Keratinocyte (primary cell): ENCODE measurements at regions not wholly inside any gene's neighbourhood (a gene's known extent, or its start where the extent isn't known, plus 50 kb on each side); places are given as distances from the start of the nearest gene placed in this dataset.

Source experiments
- DNase-seq: peaks from one replicate; pipeline ENCODE4 v3.0.0-alpha.2; 2011; ENCODE audit warnings: low read depth, missing footprints, low spot score
- FAIRE-seq: peaks from 2 replicates; lab custom pipeline; 2011; peaks lifted over from hg19 to GRCh38; lab: Jason Lieb, UNC
- H2AFZ ChIP-seq: 2 replicates; pipeline ENCODE4 v1.6.0; 2012; ENCODE audit warnings: low read length, control low read depth, inconsistent platforms; ENCODE audit not compliant: control insufficient read depth
- H3K27ac ChIP-seq: 2 replicates; pipeline ENCODE4 v1.5.1; 2011; ENCODE audit warnings: low read length; ENCODE audit not compliant: control insufficient read depth, insufficient read depth
- H3K27me3 ChIP-seq: 3 replicates; pipeline ENCODE4 v1.6.0; 2011; ENCODE audit warnings: low read length; ENCODE audit not compliant: control insufficient read depth, insufficient read depth; ENCODE audit errors: extremely low read depth
- H3K36me3 ChIP-seq, 2 experiments: 2 replicates in 1 of 2; 3 replicates in 1 of 2; pipeline ENCODE4 v1.5.1; 2011; ENCODE audit warnings: low read length in 2 of 2, mild to moderate bottlenecking in 1 of 2; ENCODE audit not compliant: control insufficient read depth in 2 of 2, insufficient read depth in 2 of 2; ENCODE audit errors: extremely low read depth in 1 of 2
- H3K4me1 ChIP-seq: 3 replicates; pipeline ENCODE4 v1.5.1; 2011; ENCODE audit warnings: low read length; ENCODE audit not compliant: control insufficient read depth, insufficient read depth; ENCODE audit errors: extremely low read depth
- H3K4me2 ChIP-seq: 3 replicates; pipeline ENCODE4 v1.6.0; 2011; ENCODE audit warnings: low read depth, low read length; ENCODE audit not compliant: control insufficient read depth, insufficient read depth; ENCODE audit errors: extremely low read depth
- H3K4me3 ChIP-seq, 3 experiments: fragments of 200-600 bp in 1 of 3; sonication (generic) in 1 of 3; 2 replicates in 2 of 3; 3 replicates in 1 of 3; pipeline ENCODE4 v1.5.1; 2011 to 2016; ENCODE audit warnings: low read length in 3 of 3, mild to moderate bottlenecking in 3 of 3, control low read depth in 2 of 3, inconsistent platforms in 1 of 3, low read depth in 1 of 3, mixed read lengths in 1 of 3, mixed run types in 1 of 3, moderate library complexity in 1 of 3; ENCODE audit not compliant: control insufficient read depth in 2 of 3, insufficient read depth in 2 of 3; ENCODE audit errors: extremely low read depth in 1 of 3
- H3K79me2 ChIP-seq: 2 replicates; pipeline ENCODE4 v1.6.0; 2012; ENCODE audit warnings: low read length; ENCODE audit not compliant: control insufficient read depth, insufficient read depth
- H3K9ac ChIP-seq: 3 replicates; pipeline ENCODE4 v1.6.0; 2011; ENCODE audit warnings: low read length; ENCODE audit not compliant: control insufficient read depth, insufficient read depth; ENCODE audit errors: extremely low read depth
- H3K9me1 ChIP-seq: 3 replicates; pipeline ENCODE4 v1.6.0; 2011; ENCODE audit warnings: low read length; ENCODE audit not compliant: control insufficient read depth, insufficient read depth; ENCODE audit errors: extremely low read depth
- H3K9me3 ChIP-seq: 2 replicates; pipeline ENCODE4 v1.5.1; 2012; ENCODE audit warnings: low read depth, low read length; ENCODE audit not compliant: control insufficient read depth
- H4K20me1 ChIP-seq: 3 replicates; pipeline ENCODE4 v1.6.0; 2011; ENCODE audit warnings: low read length; ENCODE audit not compliant: control insufficient read depth, insufficient read depth; ENCODE audit errors: extremely low read depth
- EZH2 ChIP-seq: IDR thresholded peaks from one replicate; pipeline ENCODE4 v1.6.1; 2012; ENCODE audit warnings: inconsistent platforms, mild to moderate bottlenecking, low read length, moderate library complexity
- dilution Hi-C: fragments of 300-500 bp; cut with MboI; formaldehyde crosslinking; loops from one replicate; pipeline ENCODE4 v1.7.0; 2020; ENCODE audit warnings: low sequenced_read_pairs; ENCODE audit not compliant: extremely low pct_ligation_motif_present
- TF ChIP-seq, protein P1 (sequence below), 3 experiments: IDR thresholded peaks in 1 of 3; conservative IDR thresholded peaks in 1 of 3; optimal IDR thresholded peaks in 1 of 3; 2 replicates in 2 of 3; 3 replicates in 1 of 3; pipeline versions ENCODE3 to v1.5.1; 2011; ENCODE audit warnings: low read length in 3 of 3, mild to moderate bottlenecking in 3 of 3, moderate library complexity in 2 of 3, control low read depth in 1 of 3, inconsistent platforms in 1 of 3; ENCODE audit not compliant: insufficient read depth in 2 of 3; ENCODE audit errors: extremely low read depth in 1 of 3

DNA sequence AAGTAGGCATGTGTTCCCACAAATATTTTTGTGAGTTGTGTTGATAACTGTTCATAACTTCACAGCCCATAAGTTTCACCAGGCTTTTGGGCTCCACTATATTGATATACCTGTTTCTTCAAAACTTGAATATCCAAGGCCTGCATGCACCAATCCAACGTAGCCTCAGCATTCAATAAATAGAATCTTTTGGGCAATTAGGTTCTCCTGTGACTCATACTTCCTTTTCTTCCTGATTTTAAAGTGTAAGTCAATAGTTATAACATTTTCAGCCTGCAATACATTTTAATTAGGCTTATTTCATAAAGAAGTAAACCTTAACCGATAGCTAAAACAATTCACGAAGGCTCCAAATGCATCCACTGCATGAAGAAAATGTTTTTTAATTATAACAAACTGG, 97.8 kb upstream of the SPRED1 start:
- DNase-seq (no peak), FAIRE-seq (no peak)
- H3K9me1 ChIP-seq = no peaks in the 10 kb centered on the region
- H3K9me3 ChIP-seq = no peaks in the 10 kb centered on the region
- H3K27me3 ChIP-seq = no peaks in the 10 kb centered on the region
- no peaks in the 10 kb centered on the region for H4K20me1 ChIP-seq
- no peak overlapping the region for H3K27ac ChIP-seq
- dilution Hi-C loops = no loop called here
- no peaks in the 10 kb centered on the region for H3K36me3 ChIP-seq
- no peaks in the 10 kb centered on the region for H3K4me1 ChIP-seq
- TF ChIP-seq EZH2 = no peak
- TF ChIP-seq, protein P1, sequence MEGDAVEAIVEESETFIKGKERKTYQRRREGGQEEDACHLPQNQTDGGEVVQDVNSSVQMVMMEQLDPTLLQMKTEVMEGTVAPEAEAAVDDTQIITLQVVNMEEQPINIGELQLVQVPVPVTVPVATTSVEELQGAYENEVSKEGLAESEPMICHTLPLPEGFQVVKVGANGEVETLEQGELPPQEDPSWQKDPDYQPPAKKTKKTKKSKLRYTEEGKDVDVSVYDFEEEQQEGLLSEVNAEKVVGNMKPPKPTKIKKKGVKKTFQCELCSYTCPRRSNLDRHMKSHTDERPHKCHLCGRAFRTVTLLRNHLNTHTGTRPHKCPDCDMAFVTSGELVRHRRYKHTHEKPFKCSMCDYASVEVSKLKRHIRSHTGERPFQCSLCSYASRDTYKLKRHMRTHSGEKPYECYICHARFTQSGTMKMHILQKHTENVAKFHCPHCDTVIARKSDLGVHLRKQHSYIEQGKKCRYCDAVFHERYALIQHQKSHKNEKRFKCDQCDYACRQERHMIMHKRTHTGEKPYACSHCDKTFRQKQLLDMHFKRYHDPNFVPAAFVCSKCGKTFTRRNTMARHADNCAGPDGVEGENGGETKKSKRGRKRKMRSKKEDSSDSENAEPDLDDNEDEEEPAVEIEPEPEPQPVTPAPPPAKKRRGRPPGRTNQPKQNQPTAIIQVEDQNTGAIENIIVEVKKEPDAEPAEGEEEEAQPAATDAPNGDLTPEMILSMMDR (optimal IDR thresholded peaks at IDR 0.05 in 1 of 3, IDR thresholded peaks at IDR 0.05 in 1 of 3, conservative IDR thresholded peaks at IDR 0.05 in 1 of 3; ENCODE audit: extremely low read depth in 1 of 3, insufficient read depth in 2 of 3, low read length in 3 of 3) = no peak
- no peak overlapping the region for H3K4me3 ChIP-seq
- H3K79me2 ChIP-seq = no peaks in the 10 kb centered on the region
- no peak overlapping the region for H3K4me2 ChIP-seq
- no peak overlapping the region for H2AFZ ChIP-seq
- H3K9ac ChIP-seq = no peak overlapping the region

DNA sequence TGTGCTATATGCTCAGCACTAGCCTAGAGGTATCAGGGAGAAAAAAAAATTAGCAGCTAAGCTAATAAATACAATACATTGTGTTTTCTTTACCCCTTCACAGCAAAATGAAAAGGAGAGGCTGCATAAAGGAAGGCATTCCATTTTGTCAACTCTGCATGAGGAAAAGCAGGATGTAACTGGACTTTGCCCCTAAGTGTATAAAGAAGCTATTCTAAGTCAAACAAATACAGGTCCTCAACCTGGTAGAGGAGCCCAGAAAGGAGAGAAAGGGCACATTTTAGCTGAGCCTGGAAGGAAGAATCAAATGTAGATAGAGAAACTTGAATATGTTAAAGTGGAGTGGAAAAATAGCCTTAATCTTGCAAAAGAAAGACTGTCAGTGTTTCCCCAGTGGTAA, 89.0 kb upstream of the SPRED1 start:
- DNase-seq = no peak
- TF ChIP-seq EZH2 = no peak
- TF ChIP-seq, protein P1 (optimal IDR thresholded peaks at IDR 0.05 in 1 of 3, IDR thresholded peaks at IDR 0.05 in 1 of 3, conservative IDR thresholded peaks at IDR 0.05 in 1 of 3; ENCODE audit: extremely low read depth in 1 of 3, insufficient read depth in 2 of 3, low read length in 3 of 3) = no peak
- H4K20me1 ChIP-seq = no peaks in the 10 kb centered on the region
- H2AFZ ChIP-seq = no peak overlapping the region
- peaks cover 5% of the 10 kb centered on the region for H3K27me3 ChIP-seq
- no peak overlapping the region for H3K27ac ChIP-seq
- no peaks in the 10 kb centered on the region for H3K4me1 ChIP-seq
- no peak overlapping the region for H3K9ac ChIP-seq
- dilution Hi-C loops = no loop called here
- H3K4me2 ChIP-seq = no peak overlapping the region
- H3K4me3 ChIP-seq = no peak overlapping the region
- H3K79me2 ChIP-seq = no peaks in the 10 kb centered on the region
- H3K9me1 ChIP-seq = no peaks in the 10 kb centered on the region
- no peak for FAIRE-seq
- no peaks in the 10 kb centered on the region for H3K9me3 ChIP-seq
- H3K36me3 ChIP-seq = no peaks in the 10 kb centered on the region
